GM12878 (cell line): ENCODE measurements at regions not wholly inside any gene's neighbourhood (a gene's known extent, or its start where the extent isn't known, plus 50 kb on each side); places are given as distances from the start of the nearest gene placed in this dataset.

ENCODE experiments used
- ATAC-seq: fragments of 200-7000 bp; cut with Tn5 transposase; 3 replicates; pipeline ENCODE4 v1.9.1; 2020; ENCODE audit warnings: mild to moderate bottlenecking, moderate library complexity
- BruUV-seq: library from RNA; stranded (reverse); fragments of 400-500 nt; replicated peaks from 2 replicates; lab custom pipeline; 2021; lab: Mats Ljungman, UMichigan
- CTCF ChIA-PET: fragments of 300-600 bp; sonication (Branson Sonifier 250); formaldehyde crosslinking; extraction: SDS; loops from one replicate; lab custom pipeline; 2021; ENCODE audit warnings: inconsistent platforms; lab: Yijun Ruan, JAX
- POLR2A ChIA-PET: fragments of 350-600 bp; formaldehyde crosslinking; extraction: SDS; loops from one replicate; lab custom pipeline; 2021; ENCODE audit warnings: inconsistent platforms; lab: Charles Lee
- RAD21 ChIA-PET: fragments of 300-600 bp; sonication (Branson Sonifier 250); formaldehyde crosslinking; loops from one replicate; lab custom pipeline; 2023; ENCODE audit warnings: antibody characterized with exemption; ENCODE audit not compliant: unreplicated experiment; lab: Charles Lee
- SMC1A ChIA-PET: fragments of 300-600 bp; sonication (Branson Sonifier 250); formaldehyde crosslinking; loops from one replicate; lab custom pipeline; 2023; ENCODE audit not compliant: unreplicated experiment, uncharacterized antibody; lab: Charles Lee
- DNase-seq: peaks from one replicate; pipeline ENCODE4 v3.0.0-alpha.2; 2011; ENCODE audit warnings: low read depth, low spot score
- FAIRE-seq: peaks from 3 replicates; lab custom pipeline; 2011; peaks lifted over from hg19 to GRCh38; lab: Jason Lieb, UNC
- H2AFZ ChIP-seq: 2 replicates; pipeline ENCODE4 v1.6.0; 2011; ENCODE audit warnings: low read depth, low read length, control low read depth; ENCODE audit not compliant: control insufficient read depth
- H3K27ac ChIP-seq: 2 replicates; pipeline ENCODE4 v1.5.1; 2011; ENCODE audit warnings: control low read depth; ENCODE audit not compliant: control insufficient read depth, insufficient read depth
- H3K27me3 ChIP-seq, 2 experiments: replicated peaks in 1 of 2; 2 replicates each; pipeline versions ENCODE4 v1.6.0 to v1.6.1; 2011; ENCODE audit warnings: low read length in 1 of 2; ENCODE audit not compliant: control insufficient read depth in 2 of 2, insufficient read depth in 2 of 2
- H3K36me3 ChIP-seq, 2 experiments: 2 replicates each; pipeline ENCODE4 v1.5.1; 2011; ENCODE audit warnings: low read length in 1 of 2; ENCODE audit not compliant: control insufficient read depth in 2 of 2, insufficient read depth in 2 of 2
- H3K4me1 ChIP-seq: 2 replicates; pipeline ENCODE4 v1.6.1; 2011; ENCODE audit warnings: mild to moderate bottlenecking, low read length, moderate library complexity, mixed read lengths; ENCODE audit not compliant: control insufficient read depth, insufficient read depth
- H3K4me2 ChIP-seq: 2 replicates; pipeline ENCODE4 v1.6.0; 2011; ENCODE audit warnings: control low read depth; ENCODE audit not compliant: control insufficient read depth, insufficient read depth
- H3K4me3 ChIP-seq: fragments of 200-600 bp; sonication (generic); 2 replicates; pipeline ENCODE4 v1.5.1; 2016
- H3K79me2 ChIP-seq: 2 replicates; pipeline ENCODE4 v1.6.0; 2011; ENCODE audit warnings: low read length; ENCODE audit not compliant: control insufficient read depth, insufficient read depth
- H3K9ac ChIP-seq: 2 replicates; pipeline ENCODE4 v1.8.0; 2011; ENCODE audit warnings: low read length, control low read depth, mixed read lengths; ENCODE audit not compliant: control insufficient read depth, insufficient read depth
- H3K9me3 ChIP-seq: replicated peaks from 3 replicates; pipeline ENCODE4 v1.5.1; 2011; ENCODE audit warnings: mild to moderate bottlenecking, low read length; ENCODE audit not compliant: control insufficient read depth, insufficient read depth
- H4K20me1 ChIP-seq: 2 replicates; pipeline ENCODE4 v1.6.0; 2011; ENCODE audit not compliant: control insufficient read depth, insufficient read depth
- CBX5 ChIP-seq: sonication (generic); IDR thresholded peaks from 2 replicates; pipeline ENCODE4 v1.6.1; 2016; ENCODE audit warnings: low read depth, moderate library complexity, mild to moderate bottlenecking, inconsistent platforms
- CHD4 ChIP-seq: fragments of 200-600 bp; sonication (generic); IDR thresholded peaks from 2 replicates; pipeline ENCODE4 v1.6.1; 2016; ENCODE audit warnings: mild to moderate bottlenecking
- HCFC1 ChIP-seq: fragments of 150-350 bp; IDR thresholded peaks from 2 replicates; pipeline ENCODE4 v1.6.1; 2014; ENCODE audit warnings: low read length
- IRF5 ChIP-seq: fragments of 450-650 bp; IDR thresholded peaks from 2 replicates; pipeline ENCODE4 v1.6.1; 2017; ENCODE audit warnings: borderline replicate concordance
- MAX ChIP-seq: IDR thresholded peaks from 2 replicates; pipeline ENCODE4 v1.6.1; 2012; ENCODE audit warnings: low read depth, low read length, improper control_type of control experiment
- SIX5 ChIP-seq: IDR thresholded peaks from 2 replicates; pipeline ENCODE4 v1.6.1; 2011; ENCODE audit warnings: mild to moderate bottlenecking, low read depth, low read length, moderate library complexity; ENCODE audit not compliant: severe bottlenecking
- SMAD1 ChIP-seq: fragments of 450-650 bp; IDR thresholded peaks from 2 replicates; pipeline ENCODE4 v1.6.1; 2018; ENCODE audit warnings: mild to moderate bottlenecking, low read depth; ENCODE audit not compliant: partially characterized antibody
- SMARCA5 ChIP-seq: fragments of 450-650 bp; IDR thresholded peaks from 2 replicates; pipeline ENCODE4 v1.6.1; 2017; ENCODE audit warnings: mild to moderate bottlenecking
- TBL1XR1 ChIP-seq: IDR thresholded peaks from 2 replicates; pipeline ENCODE4 v1.6.1; 2012; ENCODE audit warnings: low read depth, low read length, improper control_type of control experiment
- TCF3 ChIP-seq: IDR thresholded peaks from 2 replicates; pipeline ENCODE4 v1.6.1; 2012; ENCODE audit warnings: low read depth, mild to moderate bottlenecking, low read length, borderline replicate concordance; ENCODE audit not compliant: insufficient read depth
- ZBTB4 ChIP-seq: fragments of 450-650 bp; formaldehyde crosslinking; IDR thresholded peaks from 2 replicates; pipeline ENCODE4 v1.4.0; 2022; ENCODE audit warnings: mild to moderate bottlenecking, moderate library complexity
- WGBS: methylation state at CpG from one replicate; pipeline ENCODE4 v1.1.6; 2016; ENCODE audit warnings: low lambda C conversion rate; ENCODE audit not compliant: insufficient replicate concordance, insufficient coverage; ENCODE audit errors: missing lambda C conversion rate; 5-methylcytosine and 5-hydroxymethylcytosine counted together
- in situ Hi-C: fragments of 300-500 bp; cut with MboI; formaldehyde crosslinking; loops from 9 replicates; pipeline ENCODE4 v1.14.3; 2018; ENCODE audit warnings: mixed read lengths
- intact Hi-C: fragments of 100-400 bp; cut with micrococcal nuclease; formaldehyde crosslinking; loops from one replicate; pipeline ENCODE4 v1.14.2; 2022; ENCODE audit not compliant: unreplicated experiment

GRCh38 chr12:24415934-24416333 lies 466.5 kb upstream of the SOX5 start:
- no peaks in the 10 kb centered on the region for H3K9me3 ChIP-seq
- no peaks in the 10 kb centered on the region for H3K79me2 ChIP-seq
- no TSS peak for BruUV-seq
- DNase-seq = no peak
- no peak for TF ChIP-seq TBL1XR1
- no peak for TF ChIP-seq MAX
- TF ChIP-seq SIX5 = no peak
- no peak for TF ChIP-seq TCF3
- no peak for TF ChIP-seq IRF5
- TF ChIP-seq SMARCA5 = no peak
- TF ChIP-seq CBX5 = no peak
- no peak for TF ChIP-seq CHD4
- TF ChIP-seq ZBTB4 (CRISPR knock-in tag) = no peak
- TF ChIP-seq HCFC1 = no peak
- no peak for TF ChIP-seq SMAD1
- H2AFZ ChIP-seq = no peak overlapping the region
- H3K36me3 ChIP-seq = no peaks in the 10 kb centered on the region
- in situ Hi-C loops = no loop called here
- ChIA-PET CTCF (no interaction called here), SMC1A (no interaction called here), POLR2A (no interaction called here), RAD21 (no interaction called here)
- intact Hi-C loops = no loop called here
- H3K4me2 ChIP-seq = no peak overlapping the region
- 37% methylated on average over 6 of the region's 6 CpGs for WGBS
- no peaks in the 10 kb centered on the region for H3K4me1 ChIP-seq
- 0 out of 4 replicates have a peak, but pooled peaks cover 0 to 2% of the 10 kb centered on the region in 2 experiments for H3K27me3 ChIP-seq
- H3K4me3 ChIP-seq = no peak overlapping the region
- no peak for FAIRE-seq
- no peaks in the 10 kb centered on the region for H4K20me1 ChIP-seq
- H3K9ac ChIP-seq = no peak overlapping the region
- ATAC-seq = no peak
- H3K27ac ChIP-seq = no peak overlapping the region
